Hepatocyte (in vitro differentiated cells): ENCODE measurements at regions not wholly inside any gene's neighbourhood (a gene's known extent, or its start where the extent isn't known, plus 50 kb on each side); places are given as distances from the start of the nearest gene placed in this dataset.

Source experiments
- DNase-seq: peaks from one replicate; pipeline ENCODE4 v3.0.0-alpha.2; 2016; ENCODE audit warnings: low spot score
- H2AFZ ChIP-seq: fragments of 200-600 bp; sonication (generic); 2 replicates; pipeline ENCODE4 v1.6.0; 2016; ENCODE audit warnings: antibody characterized with exemption, mild to moderate bottlenecking
- H3K27ac ChIP-seq: fragments of 200-600 bp; sonication (generic); 2 replicates; pipeline ENCODE4 v1.5.1; 2016; ENCODE audit warnings: mild to moderate bottlenecking
- H3K27me3 ChIP-seq: fragments of 200-600 bp; sonication (generic); 2 replicates; pipeline ENCODE4 v1.6.1; 2016
- H3K36me3 ChIP-seq: fragments of 200-600 bp; sonication (generic); replicated peaks from 2 replicates; pipeline ENCODE4 v1.5.1; 2016; ENCODE audit warnings: low read depth; ENCODE audit not compliant: insufficient read depth
- H3K4me1 ChIP-seq: fragments of 200-600 bp; sonication (generic); 2 replicates; pipeline ENCODE4 v1.5.1; 2016; ENCODE audit warnings: mild to moderate bottlenecking, moderate library complexity; ENCODE audit not compliant: insufficient read depth
- H3K4me2 ChIP-seq: fragments of 200-600 bp; sonication (generic); 2 replicates; pipeline ENCODE4 v1.6.0; 2016
- H3K4me3 ChIP-seq: fragments of 200-600 bp; sonication (generic); 2 replicates; pipeline ENCODE4 v1.5.1; 2016; ENCODE audit warnings: mild to moderate bottlenecking
- H3K79me2 ChIP-seq: fragments of 200-600 bp; sonication (generic); 2 replicates; pipeline ENCODE4 v1.6.0; 2017; ENCODE audit warnings: mild to moderate bottlenecking
- H3K9me2 ChIP-seq: fragments of 200-600 bp; sonication (generic); replicated peaks from 2 replicates; pipeline ENCODE4 v1.6.0; 2017; ENCODE audit warnings: mild to moderate bottlenecking; ENCODE audit not compliant: insufficient read depth
- H3K9me3 ChIP-seq: fragments of 200-600 bp; sonication (generic); 2 replicates; pipeline ENCODE4 v1.5.1; 2016; ENCODE audit warnings: low read depth, mild to moderate bottlenecking
- H4K20me1 ChIP-seq: fragments of 200-600 bp; sonication (generic); 2 replicates; pipeline ENCODE4 v1.6.0; 2016; ENCODE audit warnings: mild to moderate bottlenecking; ENCODE audit not compliant: insufficient read depth, poor library complexity, severe bottlenecking
- CTCF ChIP-seq: fragments of 200-600 bp; sonication (generic); IDR thresholded peaks from 2 replicates; pipeline ENCODE4 v1.5.1; 2016; ENCODE audit warnings: antibody characterized with exemption, mild to moderate bottlenecking; ENCODE audit not compliant: poor library complexity
- EZH2 ChIP-seq: fragments of 200-600 bp; sonication (generic); IDR thresholded peaks from 2 replicates; pipeline ENCODE4 v1.6.1; 2016; ENCODE audit warnings: antibody characterized with exemption, mild to moderate bottlenecking, borderline replicate concordance
- EZH2phosphoT487 ChIP-seq: fragments of 200-600 bp; sonication (generic); IDR thresholded peaks from one replicate; pipeline ENCODE4 v1.6.1; 2018; ENCODE audit warnings: antibody characterized with exemption, mild to moderate bottlenecking, low read depth, moderate library complexity; ENCODE audit not compliant: unreplicated experiment, severe bottlenecking
- WGBS: methylation state at CpG from one replicate; pipeline ENCODE4 v1.1.6; 2016; ENCODE audit warnings: low lambda C conversion rate; ENCODE audit errors: missing lambda C conversion rate; 5-methylcytosine and 5-hydroxymethylcytosine counted together

DNA sequence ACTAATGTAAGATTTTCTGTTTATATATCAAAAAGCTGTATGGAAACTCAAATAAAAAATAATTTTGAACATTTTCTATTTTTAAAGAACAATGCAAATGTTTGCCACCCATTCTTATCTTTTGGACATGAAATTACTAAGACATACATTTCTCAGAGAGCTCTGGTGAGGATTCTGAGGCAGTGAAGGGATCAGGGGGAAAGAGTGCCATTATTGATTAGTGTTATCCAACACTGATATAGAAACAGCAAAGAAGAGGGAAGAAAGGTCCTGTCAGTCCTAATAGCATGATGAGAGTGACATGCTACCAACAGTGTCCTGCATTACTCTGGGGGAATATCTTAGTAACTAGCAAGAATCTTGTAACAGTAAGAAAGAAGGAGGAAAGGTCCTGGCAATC, 282.2 kb downstream of the RPL10L start:
- no peaks in the 10 kb centered on the region for H4K20me1 ChIP-seq
- DNase-seq = no peak
- H2AFZ ChIP-seq = no peak overlapping the region

GRCh38 chr14:46368275-46368674, 283.3 kb downstream of the RPL10L start:
- H3K27me3 ChIP-seq = no peaks in the 10 kb centered on the region
- WGBS = 62% methylated on average over 3 of the region's 3 CpGs
- no peaks in the 10 kb centered on the region for H3K4me1 ChIP-seq
- no peak overlapping the region for H3K4me2 ChIP-seq
- TF ChIP-seq CTCF (no peak), EZH2phosphoT487 (no peak), EZH2 (no peak)
- H4K20me1 ChIP-seq = no peaks in the 10 kb centered on the region
- H3K27ac ChIP-seq = no peak overlapping the region
- no peaks in the 10 kb centered on the region for H3K36me3 ChIP-seq
- no peaks in the 10 kb centered on the region for H3K9me3 ChIP-seq
- H3K79me2 ChIP-seq = no peaks in the 10 kb centered on the region
- H2AFZ ChIP-seq = no peak overlapping the region
- DNase-seq = no peak
- no peak overlapping the region for H3K4me3 ChIP-seq
- H3K9me2 ChIP-seq = no peaks in the 10 kb centered on the region

More for the DNA sequence above, 282.2 kb downstream of the RPL10L start:
- H3K79me2 ChIP-seq = no peaks in the 10 kb centered on the region
- H3K4me2 ChIP-seq = no peak overlapping the region
- no peak for TF ChIP-seq CTCF
- no peak for TF ChIP-seq EZH2
- no peak for TF ChIP-seq EZH2phosphoT487
- H3K9me3 ChIP-seq = no peaks in the 10 kb centered on the region
- H3K27me3 ChIP-seq = no peaks in the 10 kb centered on the region
- H3K4me1 ChIP-seq = no peaks in the 10 kb centered on the region
- H3K27ac ChIP-seq = no peak overlapping the region
- H3K4me3 ChIP-seq = no peak overlapping the region
- no peaks in the 10 kb centered on the region for H3K36me3 ChIP-seq
- H3K9me2 ChIP-seq = no peaks in the 10 kb centered on the region

DNA sequence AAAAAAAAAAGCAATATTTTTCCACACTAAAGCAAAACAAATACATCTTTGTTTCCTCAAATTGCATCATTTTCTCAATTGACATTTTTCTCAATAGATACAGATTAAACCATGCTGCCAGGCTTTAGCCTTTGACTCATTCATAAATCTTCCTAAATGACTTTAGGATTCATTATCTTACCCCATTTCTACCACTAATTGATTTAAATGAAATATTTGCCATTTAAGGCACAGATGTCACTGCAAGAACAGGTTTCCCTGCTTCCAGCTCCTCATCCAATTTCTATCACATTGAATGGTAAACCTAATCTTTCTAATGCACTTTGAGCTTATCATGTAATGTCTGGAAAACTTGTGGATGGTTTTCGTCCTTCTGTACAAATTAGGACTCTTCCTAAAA, 298.7 kb downstream of the RPL10L start:
- H3K79me2 ChIP-seq = no peaks in the 10 kb centered on the region
- TF ChIP-seq CTCF (no peak), EZH2 (no peak), EZH2phosphoT487 (no peak)
- H3K27me3 ChIP-seq = no peaks in the 10 kb centered on the region
- no peak overlapping the region for H3K27ac ChIP-seq
- H3K4me2 ChIP-seq = no peak overlapping the region
- H4K20me1 ChIP-seq = no peaks in the 10 kb centered on the region
- H3K36me3 ChIP-seq = no peaks in the 10 kb centered on the region
- H2AFZ ChIP-seq = no peak overlapping the region
- DNase-seq = no peak
- H3K9me2 ChIP-seq = no peaks in the 10 kb centered on the region
- WGBS = 73% methylated on average over 1 of the region's 1 CpG
- no peaks in the 10 kb centered on the region for H3K4me1 ChIP-seq
- no peak overlapping the region for H3K4me3 ChIP-seq
- no peaks in the 10 kb centered on the region for H3K9me3 ChIP-seq

DNA sequence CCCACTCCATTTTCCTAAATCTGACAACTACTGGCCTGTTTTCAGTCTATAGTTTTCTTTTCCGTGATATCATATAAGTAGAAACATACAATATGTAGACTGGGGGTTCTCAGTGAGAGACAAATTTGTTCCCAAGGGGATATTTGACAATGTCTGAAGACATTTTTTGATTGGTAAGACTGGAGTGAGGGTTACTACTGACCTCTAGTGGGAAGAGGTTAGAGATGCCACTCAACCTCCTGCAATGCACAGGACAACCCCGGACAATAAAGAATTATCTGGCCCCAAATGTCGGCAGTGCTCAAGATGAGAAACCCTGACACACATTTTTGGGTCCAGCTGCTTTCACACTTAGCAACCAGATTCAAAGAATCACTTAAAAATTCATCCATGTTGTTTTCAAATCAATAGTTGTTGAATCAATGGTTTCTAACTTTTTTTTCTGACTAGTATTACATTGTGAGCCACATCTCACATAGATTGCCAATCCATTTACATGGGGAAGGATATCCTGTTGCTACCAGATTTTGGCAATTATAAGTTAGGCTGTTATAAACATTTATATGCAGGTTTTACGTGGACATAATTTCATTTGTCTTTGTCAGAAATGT, 307.1 kb downstream of the RPL10L start:
- Histone ChIP-seq H3K4me2 (no peak overlapping the region), H3K27me3 (no peaks in the 10 kb centered on the region), H3K79me2 (no peaks in the 10 kb centered on the region), H3K9me2 (no peaks in the 10 kb centered on the region), H3K4me3 (no peak overlapping the region), H2AFZ (peak overlapping the region; percentile 43), H3K27ac (no peak overlapping the region), H3K4me1 (no peaks in the 10 kb centered on the region), H4K20me1 (no peaks in the 10 kb centered on the region), H3K9me3 (no peaks in the 10 kb centered on the region), H3K36me3 (no peaks in the 10 kb centered on the region)
- peak; percentile 40 for DNase-seq
- 45% methylated on average over 4 of the region's 4 CpGs for WGBS
- TF ChIP-seq EZH2 (no peak), CTCF (peak; percentile 54), EZH2phosphoT487 (no peak)
